G401 (cell line): ENCODE measurements at regions not wholly inside any gene's neighbourhood (a gene's known extent, or its start where the extent isn't known, plus 50 kb on each side); places are given as distances from the start of the nearest gene placed in this dataset.
A peak's percentile ranks its signal among the peaks of the same experiment; 100 is the strongest.
"Not testable (repeated sequence)": the region's sequence is repeated elsewhere in the genome, so short reads cannot be mapped to it uniquely, and the experiment has no call there.

ENCODE experiments used
- DNase-seq: peaks from one replicate; pipeline ENCODE4 v3.0.0-alpha.2; 2015; ENCODE audit warnings: low spot score
- in situ Hi-C: cut with HindIII; loops from 2 replicates; pipeline ENCODE4 v1.10.0; 2016; ENCODE audit warnings: low sequenced_read_pairs, mixed read lengths

DNA sequence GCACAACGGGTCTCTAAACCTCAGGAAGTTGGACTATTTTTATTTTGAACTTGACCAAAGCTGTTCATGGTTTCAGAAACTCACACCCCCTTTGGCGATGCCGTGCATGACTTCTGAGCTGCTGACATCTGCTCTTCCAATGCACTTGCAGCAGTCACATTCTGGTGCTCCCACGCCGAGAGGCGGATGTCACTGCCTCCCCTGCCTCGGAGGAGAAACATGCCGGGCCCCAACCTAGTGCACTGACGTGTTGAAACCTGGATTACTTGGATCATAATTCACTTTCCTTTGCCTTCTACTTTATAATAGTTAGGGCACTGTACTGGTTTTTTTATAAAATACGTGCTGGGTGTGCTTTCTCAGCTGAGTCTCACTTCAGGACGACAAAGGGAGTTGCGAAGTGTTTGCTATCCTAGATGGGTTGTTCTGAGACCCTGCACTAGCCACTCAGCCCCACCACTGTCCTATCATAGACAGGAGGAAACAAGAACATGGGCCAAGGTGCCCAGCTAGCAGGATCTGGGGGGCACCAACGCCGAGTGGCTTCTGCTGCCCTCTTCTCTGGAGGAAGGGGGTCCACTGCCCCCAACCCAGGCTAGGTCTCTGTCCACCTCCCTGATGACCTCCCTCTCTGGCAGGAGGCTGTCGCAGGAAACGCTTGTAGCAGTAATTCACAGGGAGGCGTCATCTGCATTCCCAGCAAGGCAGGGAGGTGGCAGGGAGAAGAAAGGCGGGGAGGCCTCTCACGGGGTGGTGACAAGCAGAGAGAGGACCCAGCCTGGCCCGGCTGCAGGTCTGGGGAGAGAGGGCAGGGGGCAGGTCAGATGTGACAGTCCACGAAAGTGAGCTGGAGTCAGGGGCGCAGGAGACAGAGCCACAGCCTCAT is 158.8 kb upstream of the IQSEC1 start:
- DNase-seq = no peak
- in situ Hi-C loops = no loop called here

DNA sequence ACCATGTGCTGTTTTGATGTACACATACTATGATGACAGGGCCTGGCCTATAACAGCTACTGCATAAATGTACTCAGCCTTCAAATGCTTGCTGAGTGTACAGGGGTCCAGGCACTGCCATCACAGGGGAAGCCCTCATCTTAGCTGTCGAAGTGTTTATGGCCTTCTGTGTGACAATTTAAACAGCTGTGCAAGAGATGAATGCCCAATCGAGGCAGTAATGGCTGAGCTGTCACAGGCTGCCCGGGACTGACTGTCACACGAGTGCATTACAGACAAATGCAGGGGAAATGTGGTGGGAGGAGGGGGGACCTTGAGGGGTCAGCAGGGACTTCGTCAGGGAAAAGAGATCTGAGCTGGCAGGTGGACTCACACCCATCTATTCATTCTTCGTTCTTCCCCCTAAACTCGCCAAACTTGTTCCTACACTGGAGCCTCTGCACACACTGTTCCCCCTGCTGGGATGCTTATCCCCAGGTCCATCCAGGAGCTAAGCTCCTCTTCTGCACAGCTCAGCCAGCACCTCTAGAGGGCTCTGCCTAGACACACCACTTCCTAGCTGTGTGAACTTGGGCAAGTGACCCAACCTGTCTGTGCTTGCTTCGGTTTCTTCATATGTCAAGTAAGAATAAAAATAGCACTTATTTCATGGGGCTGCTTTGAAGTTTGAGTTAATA is 156.2 kb upstream of the IQSEC1 start:
- in situ Hi-C loops = no loop called here
- DNase-seq = peak; percentile 30

DNA sequence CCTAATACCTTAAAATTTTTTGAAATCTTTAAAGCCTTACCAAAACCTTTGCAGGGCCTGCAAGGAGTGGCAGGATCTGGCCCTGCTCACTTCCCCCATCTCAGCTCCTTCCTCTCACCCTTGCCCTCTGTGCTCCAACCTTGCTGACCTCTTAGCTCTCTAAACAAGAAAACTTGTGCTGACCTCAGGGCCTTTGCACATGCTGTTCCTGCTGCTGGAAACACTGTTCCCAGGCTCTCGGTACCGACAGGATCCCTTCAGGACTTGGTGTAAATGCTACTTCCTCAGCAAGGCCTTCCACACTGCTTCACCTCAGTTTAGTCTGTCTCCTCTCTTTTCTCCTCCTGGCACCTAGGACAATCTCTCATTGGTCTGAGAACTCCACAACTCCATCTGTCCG is 155.4 kb upstream of the IQSEC1 start:
- no peak for DNase-seq
- in situ Hi-C loops = no loop called here

DNA sequence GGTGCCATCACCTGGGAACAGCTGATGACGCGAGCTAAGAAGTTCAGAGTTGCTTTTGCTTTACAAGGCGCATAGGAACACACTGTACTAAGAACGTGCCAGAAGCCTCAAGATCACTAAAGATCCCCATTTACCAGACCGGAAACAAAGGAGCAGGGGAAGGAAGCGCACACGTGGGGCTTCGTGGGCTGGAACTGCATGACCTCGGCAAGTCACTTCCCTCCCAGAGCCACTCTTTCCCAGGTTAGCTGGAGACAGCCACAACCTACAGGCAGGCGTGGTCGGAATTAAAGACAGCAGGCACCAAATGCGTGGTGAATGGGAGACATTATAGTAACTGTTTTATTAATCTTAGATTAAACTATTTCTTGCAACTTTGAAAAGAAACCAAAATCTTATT is 154.9 kb upstream of the IQSEC1 start:
- DNase-seq, in situ Hi-C loops: not testable (repeated sequence)

DNA sequence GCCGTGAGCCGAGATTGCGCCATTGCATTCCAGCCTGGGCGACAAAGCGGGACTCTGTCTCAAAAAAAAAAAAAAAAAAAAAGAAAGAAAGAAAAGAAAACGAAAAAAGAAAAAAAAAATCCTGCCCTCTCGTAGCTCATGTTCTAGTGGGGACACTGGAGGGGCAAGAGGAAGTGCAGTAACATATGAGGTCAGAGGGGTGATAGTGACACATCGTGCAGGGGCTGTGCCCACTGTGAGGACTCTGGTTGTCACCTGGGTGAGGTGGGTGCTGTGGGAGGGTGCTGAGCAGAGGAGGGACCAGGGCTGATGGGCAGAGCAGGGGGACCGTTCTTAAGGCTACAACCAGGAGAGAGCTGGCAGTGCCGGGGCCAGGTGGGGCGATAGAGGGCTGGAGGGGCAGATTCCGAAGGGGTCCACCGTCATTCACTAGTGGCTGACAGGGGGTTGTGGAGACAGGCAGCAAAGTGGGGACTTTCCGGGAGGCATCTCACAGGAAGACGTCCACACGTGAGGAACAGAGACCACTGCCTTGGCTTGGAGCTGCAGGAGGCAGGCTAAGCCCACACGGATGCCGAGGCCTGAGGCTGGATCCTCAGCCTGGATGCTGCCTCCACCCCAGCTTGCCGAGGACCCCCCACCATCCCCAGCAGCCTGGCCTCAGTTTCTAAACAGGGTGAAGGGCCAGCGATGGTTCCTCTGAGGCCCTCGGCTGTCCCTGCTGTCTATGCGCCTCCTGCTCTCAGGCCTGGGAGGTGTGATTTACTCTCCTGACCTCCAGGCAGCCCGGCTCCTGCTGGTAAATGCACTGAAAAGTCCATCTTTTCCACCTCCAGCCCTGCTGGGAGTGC is 154.3 kb upstream of the IQSEC1 start:
- in situ Hi-C loops = no loop called here

DNA sequence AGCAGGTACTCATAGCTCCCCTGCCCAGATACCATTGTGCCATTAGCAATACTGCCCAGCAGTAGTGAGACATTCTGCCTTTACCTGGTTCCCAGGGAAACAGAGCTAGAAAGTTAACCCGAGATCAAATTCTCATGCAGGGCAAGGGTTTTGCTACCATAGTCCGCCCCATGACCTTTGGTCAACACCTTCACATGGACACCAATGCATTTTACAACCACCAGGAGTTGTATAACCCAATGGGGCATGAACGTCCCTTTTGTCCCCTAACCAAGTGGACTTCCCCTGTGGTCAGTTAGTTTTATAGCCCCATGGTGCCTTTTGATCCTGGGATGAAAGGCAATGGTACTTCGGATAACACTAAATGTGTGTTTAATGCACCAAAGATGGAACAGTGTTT is 151.7 kb upstream of the IQSEC1 start:
- no peak for DNase-seq
- in situ Hi-C loops = no loop called here

More for the DNA sequence above, 154.3 kb upstream of the IQSEC1 start:
- DNase-seq = no peak

DNA sequence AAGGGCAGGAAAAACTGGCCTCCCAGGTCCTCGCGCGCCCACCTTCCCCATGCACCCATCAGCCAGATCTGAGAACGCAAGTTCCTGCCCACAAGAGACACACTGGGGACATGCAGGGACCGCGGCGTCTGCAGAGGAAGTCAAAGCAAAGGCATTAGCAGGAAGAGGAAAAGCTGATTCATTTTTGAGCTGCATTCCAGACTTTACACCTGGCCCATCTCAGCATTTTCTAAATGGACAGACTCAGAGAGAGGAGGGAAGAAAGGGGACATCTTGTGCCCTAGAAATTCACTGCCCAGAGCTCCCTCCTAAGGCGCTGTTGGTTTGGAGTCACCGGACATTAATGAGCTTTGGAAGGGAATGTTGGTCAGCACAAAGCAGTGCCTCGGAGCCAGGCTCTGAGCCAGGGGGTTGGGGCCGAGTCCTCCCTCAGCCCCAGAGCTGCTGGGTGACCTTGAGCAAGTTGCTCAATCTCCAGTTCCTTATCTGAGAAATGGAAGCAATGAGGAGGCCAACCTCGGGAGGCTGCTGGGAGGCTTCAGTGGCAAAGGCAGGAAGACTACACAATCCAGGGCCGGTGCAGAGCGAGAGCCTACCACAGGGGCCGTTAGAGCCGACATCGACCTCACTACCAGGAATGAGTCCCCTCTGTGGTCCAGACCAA is 150.5 kb upstream of the IQSEC1 start:
- no peak for DNase-seq
- in situ Hi-C loops = no loop called here

DNA sequence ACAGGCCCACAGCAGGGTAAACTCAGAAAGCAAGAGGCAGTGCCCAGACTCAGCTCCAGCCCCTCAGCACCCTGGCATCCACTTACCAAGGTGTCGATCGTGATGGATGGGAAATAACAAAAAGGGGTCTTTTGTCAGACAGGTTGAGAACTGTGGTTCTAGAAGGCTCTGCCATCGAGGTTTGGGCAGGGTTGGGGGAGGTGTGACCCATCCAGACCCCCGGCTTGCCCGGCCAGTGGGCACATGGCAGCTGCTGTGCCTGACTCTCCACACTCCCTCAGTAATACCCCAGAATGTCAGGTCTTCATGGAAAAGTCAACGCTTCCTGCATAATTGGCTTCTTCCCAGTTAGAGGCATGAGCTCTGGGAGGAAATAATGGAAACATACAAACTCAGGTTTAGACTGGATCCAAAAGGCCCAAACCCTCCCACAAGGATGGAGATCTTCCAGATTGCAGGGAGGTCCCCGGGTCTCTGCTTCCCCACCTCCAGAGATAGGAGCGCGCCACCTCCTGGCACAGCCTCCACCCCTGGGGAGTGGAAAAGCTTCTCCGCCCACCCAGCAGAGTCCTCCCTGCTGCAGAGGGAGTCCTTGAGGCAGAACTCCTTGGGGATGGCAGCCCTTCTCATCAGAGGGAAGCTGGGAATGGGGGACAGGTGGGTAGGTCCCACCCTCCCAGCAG is 149.8 kb upstream of the IQSEC1 start:
- in situ Hi-C loops = no loop called here
- no peak for DNase-seq

DNA sequence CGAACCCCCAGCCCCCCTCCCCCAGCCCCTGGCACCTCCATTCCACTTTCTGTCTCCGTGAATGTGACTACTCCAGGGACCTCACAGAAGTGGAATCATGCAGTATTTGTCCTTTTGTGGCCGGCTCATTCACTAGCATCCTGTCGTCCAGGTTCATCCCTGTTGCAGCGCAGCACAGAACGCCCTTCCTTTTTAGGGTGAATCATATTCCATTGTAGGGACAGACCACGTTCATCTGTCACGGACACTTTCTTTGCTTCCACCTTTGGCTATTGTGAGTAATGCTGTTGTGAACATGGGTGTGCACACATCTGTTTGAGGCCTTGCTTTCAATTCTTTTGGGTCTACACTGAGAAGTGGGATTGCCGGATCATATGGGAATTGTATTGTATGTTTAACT is 148.9 kb upstream of the IQSEC1 start:
- no peak for DNase-seq
- in situ Hi-C loops = no loop called here

DNA sequence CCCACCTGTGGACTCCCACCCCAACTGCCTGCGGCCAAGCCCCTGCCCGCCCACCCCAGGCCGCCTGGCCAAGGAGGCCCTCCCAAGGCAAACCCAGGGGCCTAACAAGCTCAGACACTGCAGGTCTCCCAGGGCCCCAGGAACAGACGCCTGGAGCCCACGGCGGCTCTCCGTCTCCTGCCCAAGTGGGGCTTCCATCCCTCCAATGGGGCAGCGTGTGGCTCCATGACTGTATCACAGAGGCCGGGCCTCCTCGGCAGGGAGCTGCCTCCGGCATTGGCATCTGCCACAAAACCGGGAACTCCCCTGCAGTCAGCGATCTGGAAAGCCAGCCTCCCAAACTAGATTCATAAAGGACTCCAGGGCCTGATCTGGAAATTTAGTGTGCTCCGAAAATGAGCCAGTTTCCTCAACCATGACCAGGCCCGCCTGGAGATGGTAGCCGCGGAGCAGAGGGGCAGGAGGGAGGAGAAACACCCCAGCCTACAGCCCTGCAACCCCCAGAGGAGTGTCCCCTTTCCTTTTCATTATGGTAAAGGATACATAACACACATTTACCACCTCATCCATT is 148.3 kb upstream of the IQSEC1 start:
- DNase-seq = no peak
- in situ Hi-C loops = no loop called here

DNA sequence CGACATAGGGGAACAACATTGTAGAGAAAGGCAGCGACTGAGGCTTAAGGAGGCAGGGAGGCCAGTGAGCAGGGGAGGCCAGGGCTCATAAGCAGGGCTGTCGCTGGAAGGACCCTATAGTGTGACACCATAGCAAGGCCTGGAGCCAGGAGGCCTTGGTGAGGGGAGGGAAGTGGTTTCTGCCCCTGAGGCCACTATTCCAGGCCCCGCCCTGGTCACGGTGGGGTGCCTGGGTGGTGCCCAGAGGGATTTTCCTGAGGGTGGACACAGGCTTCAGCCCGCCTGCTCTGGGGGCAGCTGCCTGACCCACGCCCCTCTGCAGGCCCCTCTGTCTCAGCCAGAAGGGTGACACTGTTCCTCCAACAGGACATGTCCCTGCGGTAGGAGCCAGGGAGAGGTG is 147.8 kb upstream of the IQSEC1 start:
- in situ Hi-C loops = no loop called here
- no peak for DNase-seq

DNA sequence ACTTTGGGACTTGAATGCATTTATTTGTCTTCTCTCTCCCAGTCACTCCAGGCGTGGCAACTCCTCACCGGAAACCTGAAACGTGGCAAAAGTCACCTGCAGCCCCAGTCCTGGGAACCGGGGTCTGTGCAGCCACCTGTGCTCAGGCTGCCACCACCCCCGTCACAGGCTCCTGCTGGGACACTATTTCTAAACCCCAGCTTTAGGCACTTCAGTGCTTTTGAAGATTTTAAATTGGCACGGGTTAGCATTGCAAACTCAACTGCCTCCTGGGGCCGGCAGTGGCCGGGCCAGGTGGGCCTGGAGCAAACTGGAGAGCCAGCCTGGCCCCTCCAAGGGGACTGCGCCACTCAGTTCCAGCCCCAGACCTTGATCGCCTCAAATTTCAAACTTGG is 146.7 kb upstream of the IQSEC1 start:
- no peak for DNase-seq
- in situ Hi-C loops = no loop called here

DNA sequence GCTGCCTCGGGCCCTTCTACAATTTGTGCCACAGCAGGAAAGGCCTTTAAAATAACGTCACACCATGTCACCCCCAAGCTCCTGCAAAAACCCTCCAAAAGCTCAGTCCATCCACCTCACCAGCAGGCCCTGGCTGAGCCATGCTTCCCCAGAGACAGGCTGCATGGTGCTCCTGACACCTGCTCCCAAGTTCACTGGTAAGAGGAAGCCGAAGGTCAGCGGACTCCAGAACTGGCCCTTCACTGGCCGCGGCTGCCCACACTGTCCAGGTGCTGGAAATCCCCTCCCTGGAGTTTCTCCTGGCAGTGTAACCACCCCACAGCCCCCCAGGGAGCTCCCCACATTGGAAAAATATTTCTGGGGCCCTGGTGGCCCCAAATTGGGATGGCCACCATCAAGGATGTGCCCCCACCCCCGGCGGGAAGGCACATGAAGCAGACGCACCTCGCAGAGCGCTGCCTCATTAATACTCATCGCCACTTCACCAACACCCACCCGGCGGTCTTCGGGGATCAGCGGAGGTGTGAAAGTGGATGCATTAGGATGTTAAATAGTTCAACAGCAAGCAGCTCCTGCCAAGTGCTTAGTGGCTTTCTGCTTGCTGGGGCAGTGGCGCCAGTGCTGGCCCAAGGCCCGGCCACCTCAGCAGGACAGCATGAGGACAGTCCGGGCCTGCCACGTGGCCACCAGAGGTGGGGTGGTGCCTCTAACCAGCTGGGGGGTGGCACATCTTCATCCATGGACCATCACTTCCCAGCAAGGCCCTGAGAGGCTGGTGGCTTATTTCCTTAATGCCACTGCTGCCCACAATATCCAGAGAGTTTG is 146.1 kb upstream of the IQSEC1 start:
- peak; percentile 42 for DNase-seq
- in situ Hi-C loops = no loop called here

DNA sequence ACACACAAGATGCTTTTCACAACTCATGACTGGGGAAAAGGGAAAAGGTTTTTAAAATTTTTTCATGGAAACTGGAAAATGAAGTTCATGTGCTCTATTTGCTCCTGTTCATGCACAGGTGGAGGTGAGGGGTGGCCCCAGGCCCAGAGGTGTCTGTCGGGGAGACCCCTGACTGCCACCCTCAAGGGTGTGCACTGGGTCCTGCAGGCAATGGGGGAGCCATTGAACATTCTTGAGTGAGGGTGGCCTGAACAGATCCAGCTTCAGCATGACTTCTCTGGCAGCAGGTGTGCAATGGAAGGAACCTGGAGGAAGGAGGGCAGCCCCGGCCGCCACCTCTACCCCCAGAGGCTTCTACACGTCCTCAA is 145.3 kb upstream of the IQSEC1 start:
- no peak for DNase-seq
- in situ Hi-C loops = no loop called here

DNA sequence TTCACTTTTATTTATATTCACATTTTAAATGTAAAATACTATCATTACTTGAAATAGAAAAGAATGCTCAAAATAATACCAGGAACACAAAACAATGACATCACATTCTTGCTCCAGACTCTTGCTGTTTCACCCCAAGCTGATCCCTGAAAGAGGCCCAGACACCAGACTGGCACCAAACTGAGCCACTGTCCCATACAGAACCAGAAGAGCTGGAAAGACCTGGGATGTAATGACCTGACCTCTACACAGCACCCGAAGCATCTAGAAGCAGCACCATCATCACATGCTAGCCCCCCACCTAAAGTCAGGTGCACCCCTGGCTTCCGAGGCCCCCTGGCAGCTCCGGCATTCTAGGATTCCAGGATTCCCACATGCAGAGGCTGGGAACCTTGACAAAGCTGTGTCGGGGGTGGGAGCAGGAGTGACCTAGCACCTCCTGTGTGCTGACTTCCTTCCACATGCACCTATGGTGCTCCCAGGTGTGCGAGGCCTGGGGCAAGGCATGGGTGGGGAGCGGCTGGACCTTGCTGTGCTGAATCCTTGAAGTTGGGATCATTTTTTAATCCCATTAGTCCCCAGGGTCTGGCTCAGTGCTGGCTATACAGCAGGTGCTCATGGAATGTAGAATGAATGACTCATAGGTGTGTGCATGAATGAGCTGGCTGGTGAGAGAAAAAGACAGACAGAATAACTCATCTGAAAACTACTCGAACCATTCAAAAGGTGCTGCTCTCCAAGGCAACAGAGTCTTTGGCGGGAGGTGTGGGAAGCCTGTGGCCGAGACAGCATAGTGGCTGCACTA is 144.7 kb upstream of the IQSEC1 start:
- in situ Hi-C loops = no loop called here
- DNase-seq = no peak

DNA sequence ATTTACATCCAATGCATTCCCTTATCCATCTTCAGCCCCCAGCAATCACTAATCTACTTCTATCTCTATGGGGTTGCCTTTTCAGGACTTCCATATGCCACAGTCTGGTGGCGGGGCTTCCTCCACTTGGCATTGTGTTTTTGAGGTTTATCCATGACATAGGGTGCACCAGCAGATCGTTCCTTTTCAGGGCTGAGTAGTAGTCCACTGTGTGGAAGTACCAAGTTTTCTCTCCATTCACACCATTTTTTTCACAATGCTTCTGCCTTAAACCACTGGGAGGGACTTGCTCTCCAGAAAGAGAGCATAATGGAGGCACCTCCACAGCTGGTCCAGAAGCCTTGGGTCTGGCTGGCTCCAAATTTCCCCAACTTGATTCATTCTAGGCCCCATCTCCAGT is 144.0 kb upstream of the IQSEC1 start:
- no peak for DNase-seq
- in situ Hi-C loops = no loop called here

DNA sequence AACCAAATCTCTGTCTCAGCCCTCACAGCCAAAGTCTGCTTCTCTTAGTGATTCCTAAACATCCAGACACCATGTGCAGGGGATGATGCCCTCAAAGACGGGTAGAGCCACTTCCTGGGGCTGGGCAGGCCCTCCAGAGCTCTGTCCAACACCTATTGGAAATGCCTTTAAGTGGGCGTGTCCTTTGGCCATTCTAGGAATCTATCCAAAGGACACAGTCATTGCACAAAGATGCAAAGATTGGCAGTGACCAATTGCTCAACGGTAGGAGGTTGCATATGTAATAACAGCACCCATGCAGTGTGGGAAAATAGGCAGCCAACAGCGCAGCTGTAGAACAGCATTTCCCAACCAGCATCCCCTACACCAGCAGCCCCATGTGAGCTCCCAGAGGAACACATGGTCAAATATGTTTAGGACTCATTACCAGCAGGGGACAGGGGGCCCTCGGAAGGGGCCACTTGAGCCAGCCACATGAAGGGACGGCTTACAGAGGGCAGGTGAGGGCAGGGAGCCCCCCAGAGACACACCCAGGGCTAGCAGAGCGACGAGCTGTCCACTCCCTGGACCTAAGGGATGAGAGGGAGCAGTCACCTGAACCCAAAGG is 142.8 kb upstream of the IQSEC1 start:
- DNase-seq = no peak
- in situ Hi-C loops = no loop called here
